NT2/D1 (cell line): ENCODE measurements at regions not wholly inside any gene's neighbourhood (a gene's known extent, or its start where the extent isn't known, plus 50 kb on each side); places are given as distances from the start of the nearest gene placed in this dataset.

ENCODE experiments used
- SUZ12 ChIP-seq: IDR thresholded peaks from 2 replicates; pipeline ENCODE4 v1.6.1; 2011; ENCODE audit not compliant: insufficient read length, insufficient read depth; ENCODE audit errors: extremely low read depth
- YY1 ChIP-seq: IDR thresholded peaks from 2 replicates; pipeline ENCODE4 v1.6.1; 2011; ENCODE audit not compliant: insufficient read length, insufficient read depth
- ZNF274 ChIP-seq: IDR thresholded peaks from 2 replicates; pipeline ENCODE4 v1.6.1; 2011; ENCODE audit warnings: mild to moderate bottlenecking, low read depth, low read length

DNA sequence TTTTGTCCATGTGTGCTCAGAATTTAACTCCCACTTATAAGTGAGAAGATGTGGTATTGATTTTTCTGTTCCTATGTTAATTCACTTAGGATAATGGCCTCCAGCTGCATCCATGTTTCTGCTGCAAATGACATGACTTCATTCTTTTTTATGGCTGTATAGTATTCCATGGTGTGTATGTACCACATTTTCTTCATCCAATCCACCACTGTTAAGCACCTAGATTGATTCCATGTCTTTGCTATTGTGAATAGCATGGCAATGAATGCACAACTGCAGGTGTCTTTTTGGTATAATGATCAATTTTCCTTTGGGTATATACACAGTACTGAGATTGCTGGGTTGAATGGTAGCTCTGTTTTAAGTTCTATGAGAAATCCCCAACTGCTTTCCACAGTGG, 657.7 kb downstream of the ETNK1 start:
- TF ChIP-seq YY1: no peak
- TF ChIP-seq ZNF274: no peak
- no peak for TF ChIP-seq SUZ12
